OCI-LY1 (cell line): ENCODE measurements at regions not wholly inside any gene's neighbourhood (a gene's known extent, or its start where the extent isn't known, plus 50 kb on each side); places are given as distances from the start of the nearest gene placed in this dataset.

Experiments used
- CTCF ChIP-seq: fragments of 200-600 bp; sonication (generic), shearing (Covaris generic); IDR thresholded peaks from 2 replicates; pipeline ENCODE4 v1.5.1; 2017; ENCODE audit warnings: mild to moderate bottlenecking, antibody characterized with exemption, low read length, moderate library complexity, mixed read lengths
- EZH2 ChIP-seq: fragments of 200-600 bp; sonication (generic), shearing (Covaris generic); IDR thresholded peaks from 2 replicates; pipeline ENCODE4 v1.8.0; 2017; ENCODE audit warnings: borderline replicate concordance, mixed run types, mild to moderate bottlenecking, antibody characterized with exemption, low read length, moderate library complexity, mixed read lengths

DNA sequence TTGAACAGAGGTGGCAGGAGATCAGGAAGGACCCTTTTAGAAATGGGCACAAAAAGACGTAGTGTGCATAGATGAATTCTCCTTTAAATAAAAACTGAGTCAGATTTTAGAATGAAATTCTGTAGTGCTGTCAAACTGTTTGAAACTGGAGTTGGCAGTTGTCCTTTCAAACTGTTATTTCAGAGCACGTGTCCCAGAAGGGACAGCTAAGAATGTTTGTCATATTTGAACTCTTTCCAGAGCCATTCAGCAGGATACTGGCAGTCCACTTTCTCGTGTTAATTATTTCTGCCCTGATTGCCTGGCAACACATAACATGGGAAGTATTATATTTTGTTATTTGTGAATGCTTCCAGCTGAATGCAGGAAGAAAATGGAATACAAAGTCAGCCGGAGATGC, 212.3 kb upstream of the DPYD start:
- TF ChIP-seq CTCF (no peak), EZH2 (no peak)
